ENCODE measurements at regions not wholly inside any gene's neighbourhood (a gene's known extent, or its start where the extent isn't known, plus 50 kb on each side); places are given as distances from the start of the nearest gene placed in this dataset.

DNA sequence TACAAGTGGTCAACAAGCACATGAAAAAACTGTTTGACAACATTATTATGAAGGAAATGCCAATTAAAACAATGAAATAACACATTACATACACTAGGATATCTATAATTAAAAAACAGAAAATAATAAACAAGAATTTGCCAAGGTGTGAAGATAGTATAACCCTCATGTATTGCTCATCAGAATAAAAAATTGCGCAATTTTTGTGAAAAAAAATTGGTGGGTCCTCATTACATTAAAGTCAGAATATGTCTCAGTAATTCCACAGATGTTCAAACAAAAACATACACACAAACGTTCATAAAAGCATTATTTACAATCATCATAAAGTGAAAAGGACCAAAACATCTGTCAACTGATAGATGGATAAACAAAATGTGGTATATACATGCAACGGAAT lies 63.0 kb upstream of the AR start:
- no peak for DNase-seq
